ENCODE measurements at regions not wholly inside any gene's neighbourhood (a gene's known extent, or its start where the extent isn't known, plus 50 kb on each side); places are given as distances from the start of the nearest gene placed in this dataset.

GRCh38 chr13:47239025-47239424 is 342.2 kb upstream of the HTR2A start:
- DNase-seq (ENCODE audit: low spot score, unreplicated experiment), result no peak
- no peak overlapping the region for H3K27ac Mint-ChIP-seq
- H3K4me1 Mint-ChIP-seq (ENCODE audit: low read depth), result no peaks in the 10 kb centered on the region
- no peak overlapping the region for H3K4me3 Mint-ChIP-seq (ENCODE audit: low read depth)
- H3K36me3 Mint-ChIP-seq (ENCODE audit: insufficient read depth), result no peaks in the 10 kb centered on the region
- TF ChIP-seq CTCF (IDR thresholded peaks at IDR 0.05; ENCODE audit: unreplicated experiment), result no peak
- no peaks in the 10 kb centered on the region for H3K9me3 Mint-ChIP-seq (ENCODE audit: low read depth)
- no peaks in the 10 kb centered on the region for H3K27me3 Mint-ChIP-seq

- no peak for DNase-seq (ENCODE audit: low spot score, unreplicated experiment)
- no peak for TF ChIP-seq CTCF (IDR thresholded peaks at IDR 0.05; ENCODE audit: unreplicated experiment)
- Mint-ChIP-seq H3K27ac (no peak overlapping the region), H3K36me3 (ENCODE audit: insufficient read depth) (no peaks in the 10 kb centered on the region), H3K27me3 (no peaks in the 10 kb centered on the region), H3K4me1 (ENCODE audit: low read depth) (no peaks in the 10 kb centered on the region), H3K4me3 (ENCODE audit: low read depth) (no peak overlapping the region), H3K9me3 (ENCODE audit: low read depth) (no peaks in the 10 kb centered on the region)
Measured at GRCh38 chr13:47237571-47237970, 340.7 kb upstream of the HTR2A start.

GRCh38 chr13:47233734-47234133 is 336.9 kb upstream of the HTR2A start:
- TF ChIP-seq CTCF (IDR thresholded peaks at IDR 0.05; ENCODE audit: unreplicated experiment), result no peak
- Mint-ChIP-seq H3K27ac (no peak overlapping the region), H3K4me3 (ENCODE audit: low read depth) (no peak overlapping the region), H3K27me3 (no peaks in the 10 kb centered on the region), H3K9me3 (ENCODE audit: low read depth) (peaks cover 9% of the 10 kb centered on the region), H3K36me3 (ENCODE audit: insufficient read depth) (peaks cover 4% of the 10 kb centered on the region), H3K4me1 (ENCODE audit: low read depth) (no peaks in the 10 kb centered on the region)
- DNase-seq (ENCODE audit: low spot score, unreplicated experiment), result no peak

GRCh38 chr13:47232516-47232915 is 335.7 kb upstream of the HTR2A start:
- Mint-ChIP-seq H3K27ac (no peak overlapping the region), H3K4me3 (ENCODE audit: low read depth) (no peak overlapping the region), H3K9me3 (ENCODE audit: low read depth) (peaks cover 9% of the 10 kb centered on the region), H3K36me3 (ENCODE audit: insufficient read depth) (peaks cover 4% of the 10 kb centered on the region), H3K4me1 (ENCODE audit: low read depth) (no peaks in the 10 kb centered on the region), H3K27me3 (no peaks in the 10 kb centered on the region)
- no peak for TF ChIP-seq CTCF (IDR thresholded peaks at IDR 0.05; ENCODE audit: unreplicated experiment)
- no peak for DNase-seq (ENCODE audit: low spot score, unreplicated experiment)

GRCh38 chr13:47230155-47230554 is 333.3 kb upstream of the HTR2A start:
- H3K9me3 Mint-ChIP-seq (ENCODE audit: low read depth), result peaks cover 13% of the 10 kb centered on the region
- no peak for DNase-seq (ENCODE audit: low spot score, unreplicated experiment)
- TF ChIP-seq CTCF (IDR thresholded peaks at IDR 0.05; ENCODE audit: unreplicated experiment), result no peak
- no peak overlapping the region for H3K4me3 Mint-ChIP-seq (ENCODE audit: low read depth)
- no peaks in the 10 kb centered on the region for H3K27me3 Mint-ChIP-seq
- H3K4me1 Mint-ChIP-seq (ENCODE audit: low read depth), result no peaks in the 10 kb centered on the region
- no peak overlapping the region for H3K27ac Mint-ChIP-seq
- peaks cover 4% of the 10 kb centered on the region for H3K36me3 Mint-ChIP-seq (ENCODE audit: insufficient read depth)
